Sigmoid colon (tissue), 6 donors: ENCODE measurements at regions not wholly inside any gene's neighbourhood (a gene's known extent, or its start where the extent isn't known, plus 50 kb on each side); places are given as distances from the start of the nearest gene placed in this dataset.

Source experiments
- DNase-seq: peaks from one replicate; pipeline ENCODE4 v3.0.0-alpha.2; 2019
- H3K27ac ChIP-seq, 4 donors: fragments of 200-600 bp; sonication (generic); one replicate each; pipeline ENCODE4 v1.5.1; 2016 to 2019; ENCODE audit warnings: mild to moderate bottlenecking in 1 of 4
- H3K27me3 ChIP-seq, 3 donors: fragments of 200-600 bp; sonication (generic); one replicate each; pipeline ENCODE4 v1.5.1; 2019; ENCODE audit warnings: mild to moderate bottlenecking in 1 of 3
- H3K36me3 ChIP-seq, 4 donors: fragments of 200-600 bp; sonication (generic); one replicate each; pipeline ENCODE4 v1.5.1; 2016 to 2019
- H3K4me1 ChIP-seq, 4 donors: fragments of 200-600 bp; sonication (generic); one replicate each; pipeline ENCODE4 v1.5.1; 2017 to 2019
- H3K4me3 ChIP-seq, 4 donors: fragments of 200-600 bp; sonication (generic); one replicate each; pipeline ENCODE4 v1.5.1; 2017 to 2019; ENCODE audit warnings: mild to moderate bottlenecking in 2 of 4, moderate library complexity in 1 of 4
- H3K9me3 ChIP-seq, 4 donors: fragments of 200-600 bp in 3 of 4; sonication (generic) in 3 of 4; one replicate each; pipeline versions ENCODE4 v1.5.1 to v1.6.1; 2013 to 2019
- EP300 ChIP-seq, 4 donors: sonication (generic); formaldehyde crosslinking; IDR thresholded peaks; one replicate each; pipeline ENCODE4 v1.6.1; 2017; ENCODE audit warnings: antibody characterized with exemption in 4 of 4
- POLR2A ChIP-seq, 2 donors: fragments of 450-650 bp; IDR thresholded peaks; one replicate each; pipeline ENCODE4 v1.6.1; 2016; ENCODE audit warnings: antibody characterized with exemption in 2 of 2, mild to moderate bottlenecking in 2 of 2, moderate library complexity in 2 of 2
- POLR2AphosphoS5 ChIP-seq, 4 donors: sonication (generic); formaldehyde crosslinking; IDR thresholded peaks; one replicate each; pipeline ENCODE4 v1.6.1; 2017; ENCODE audit warnings: antibody characterized with exemption in 4 of 4
- WGBS, 2 donors: extraction: QIAGEN DNeasy Blood & Tissue Kit; methylation state at CpG; one replicate each; pipeline ENCODE4 v1.1.7; 2013; 5-methylcytosine and 5-hydroxymethylcytosine counted together
- intact Hi-C: fragments of 100-400 bp; cut with DNase I; formaldehyde crosslinking; loops from one replicate; pipeline ENCODE4 v1.15.1; 2023
- TF ChIP-seq, protein P1 (sequence below), 4 experiments: fragments of 450-650 bp in 3 of 4; fragments of 200-600 bp in 1 of 4; IDR thresholded peaks; one replicate each; pipeline ENCODE4 v1.5.1; 2016 to 2019; ENCODE audit warnings: antibody characterized with exemption in 4 of 4, mild to moderate bottlenecking in 3 of 4, moderate library complexity in 2 of 4
- donor health status: healthy with polysubstance abuse.
- donor health status: healthy.

DNA sequence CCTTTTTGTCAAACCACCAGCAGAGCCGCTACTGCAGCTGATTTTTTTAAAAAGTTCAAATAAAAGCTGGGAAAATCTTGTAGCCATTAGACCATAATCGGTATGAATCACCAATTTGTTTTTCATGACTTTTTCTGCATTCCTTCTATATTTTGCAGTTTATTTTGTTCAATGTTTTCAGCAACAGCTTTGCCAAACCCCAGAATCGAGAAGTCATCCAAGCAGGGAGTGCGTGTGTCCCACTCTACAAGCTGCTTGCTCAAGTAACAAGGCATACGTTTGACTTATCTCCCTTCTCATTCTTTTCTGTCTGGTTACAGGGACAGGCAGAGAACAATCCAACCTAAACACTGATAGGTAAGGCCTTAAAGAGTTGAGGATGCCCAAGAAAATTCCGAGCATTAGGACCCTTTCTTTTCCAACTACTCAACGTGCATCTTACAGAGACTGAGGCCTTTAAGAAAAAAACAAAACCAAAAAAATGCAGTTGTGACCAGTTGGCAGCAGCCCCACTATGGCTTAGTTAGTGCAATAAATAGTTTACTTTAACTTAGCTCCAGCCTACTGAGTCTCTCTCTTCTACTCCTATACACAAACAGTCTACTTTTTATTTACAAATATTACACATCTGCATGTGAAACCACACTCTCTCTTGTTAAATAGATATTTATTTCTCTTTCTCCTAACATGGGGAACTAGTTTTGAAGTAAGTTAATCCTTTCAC, 134.7 kb upstream of the SLIT3 start:
- no peak for DNase-seq
- Histone ChIP-seq H3K36me3 (no peaks in the 10 kb centered on the region), H3K4me3 (no peak overlapping the region), H3K27ac (no peak overlapping the region), H3K4me1 (peaks cover 0 to 16% (median 3%) of the 10 kb centered on the region in 4 donors), H3K9me3 (no peaks in the 10 kb centered on the region), H3K27me3 (no peaks in the 10 kb centered on the region)
- TF ChIP-seq, protein P1, sequence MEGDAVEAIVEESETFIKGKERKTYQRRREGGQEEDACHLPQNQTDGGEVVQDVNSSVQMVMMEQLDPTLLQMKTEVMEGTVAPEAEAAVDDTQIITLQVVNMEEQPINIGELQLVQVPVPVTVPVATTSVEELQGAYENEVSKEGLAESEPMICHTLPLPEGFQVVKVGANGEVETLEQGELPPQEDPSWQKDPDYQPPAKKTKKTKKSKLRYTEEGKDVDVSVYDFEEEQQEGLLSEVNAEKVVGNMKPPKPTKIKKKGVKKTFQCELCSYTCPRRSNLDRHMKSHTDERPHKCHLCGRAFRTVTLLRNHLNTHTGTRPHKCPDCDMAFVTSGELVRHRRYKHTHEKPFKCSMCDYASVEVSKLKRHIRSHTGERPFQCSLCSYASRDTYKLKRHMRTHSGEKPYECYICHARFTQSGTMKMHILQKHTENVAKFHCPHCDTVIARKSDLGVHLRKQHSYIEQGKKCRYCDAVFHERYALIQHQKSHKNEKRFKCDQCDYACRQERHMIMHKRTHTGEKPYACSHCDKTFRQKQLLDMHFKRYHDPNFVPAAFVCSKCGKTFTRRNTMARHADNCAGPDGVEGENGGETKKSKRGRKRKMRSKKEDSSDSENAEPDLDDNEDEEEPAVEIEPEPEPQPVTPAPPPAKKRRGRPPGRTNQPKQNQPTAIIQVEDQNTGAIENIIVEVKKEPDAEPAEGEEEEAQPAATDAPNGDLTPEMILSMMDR (IDR thresholded peaks at IDR 0.05): no peak
- TF ChIP-seq EP300 (IDR thresholded peaks at IDR 0.05): no peak
- TF ChIP-seq POLR2A (IDR thresholded peaks at IDR 0.05): no peak
- TF ChIP-seq POLR2AphosphoS5 (IDR thresholded peaks at IDR 0.05): no peak
- WGBS, 2 donors: 60 to 61% methylated on average over 7 of the region's 7 CpGs
- intact Hi-C loops: no loop called here

DNA sequence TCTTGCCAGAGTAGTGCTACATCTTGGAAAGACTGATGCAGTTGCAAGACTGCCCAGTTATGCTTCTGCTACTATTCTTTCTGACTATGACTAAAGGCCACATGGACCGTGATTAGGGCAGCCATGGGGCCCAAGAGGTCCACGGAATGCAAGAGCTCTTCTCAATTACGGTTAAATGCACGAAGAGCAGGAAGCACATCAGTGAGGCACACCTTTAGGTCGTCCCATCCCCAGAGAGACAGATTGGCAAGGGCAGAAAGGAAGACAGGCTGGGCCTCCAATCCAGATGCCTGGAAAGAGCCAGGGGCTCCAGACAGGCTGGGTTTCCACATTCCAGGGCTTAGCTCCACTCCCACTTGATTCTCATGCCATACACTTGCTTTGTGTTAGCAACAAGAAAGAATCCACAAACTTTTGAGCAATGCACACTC, 132.3 kb upstream of the SLIT3 start:
- H3K4me1 ChIP-seq: peaks cover 0 to 11% (median 0%) of the 10 kb centered on the region in 4 donors
- H3K36me3 ChIP-seq: no peaks in the 10 kb centered on the region
- TF ChIP-seq POLR2A (IDR thresholded peaks at IDR 0.05) (no peak), POLR2AphosphoS5 (IDR thresholded peaks at IDR 0.05) (no peak)
- H3K27me3 ChIP-seq: no peaks in the 10 kb centered on the region
- H3K4me3 ChIP-seq: no peak overlapping the region
- intact Hi-C loops: no loop called here
- peaks cover 0 to 4% (median 0%) of the 10 kb centered on the region in 4 donors for H3K9me3 ChIP-seq
- H3K27ac ChIP-seq: no peak overlapping the region
- DNase-seq: no peak
- WGBS, 2 donors: 54 to 71% methylated on average over 5 of the region's 5 CpGs

DNA sequence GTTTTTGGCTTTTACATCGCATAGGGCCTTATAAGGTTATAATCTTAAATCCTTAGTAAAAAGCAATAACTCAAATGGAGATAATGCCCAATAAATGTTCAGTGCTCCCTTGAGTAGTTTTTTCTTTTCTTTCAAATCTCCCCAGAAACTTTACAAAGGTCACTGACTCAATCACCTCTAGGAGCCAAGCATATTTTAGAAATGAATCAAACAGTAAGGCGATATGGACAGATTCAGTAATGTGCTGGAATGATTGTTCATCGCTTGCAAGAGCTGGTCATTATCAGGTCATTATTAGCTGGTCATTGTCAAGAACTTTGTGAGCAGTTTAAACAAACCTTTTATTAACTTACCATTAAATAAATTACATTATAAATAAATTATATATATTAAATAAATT, 130.4 kb upstream of the SLIT3 start:
- H3K9me3 ChIP-seq: peaks cover 0 to 4% (median 0%) of the 10 kb centered on the region in 4 donors
- no peaks in the 10 kb centered on the region for H3K36me3 ChIP-seq
- no peak for TF ChIP-seq POLR2A (IDR thresholded peaks at IDR 0.05)
- no peak for TF ChIP-seq EP300 (IDR thresholded peaks at IDR 0.05)
- TF ChIP-seq POLR2AphosphoS5 (IDR thresholded peaks at IDR 0.05): no peak
- TF ChIP-seq, protein P1 (IDR thresholded peaks at IDR 0.05): no peak
- H3K4me3 ChIP-seq: no peak overlapping the region
- H3K27ac ChIP-seq: no peak overlapping the region
- H3K27me3 ChIP-seq: no peaks in the 10 kb centered on the region
- H3K4me1 ChIP-seq: peaks cover 0 to 11% (median 0%) of the 10 kb centered on the region in 4 donors
- 77 to 94% methylated on average over 3 of the region's 3 CpGs for WGBS, 2 donors
- DNase-seq: no peak
- intact Hi-C loops: no loop called here

DNA sequence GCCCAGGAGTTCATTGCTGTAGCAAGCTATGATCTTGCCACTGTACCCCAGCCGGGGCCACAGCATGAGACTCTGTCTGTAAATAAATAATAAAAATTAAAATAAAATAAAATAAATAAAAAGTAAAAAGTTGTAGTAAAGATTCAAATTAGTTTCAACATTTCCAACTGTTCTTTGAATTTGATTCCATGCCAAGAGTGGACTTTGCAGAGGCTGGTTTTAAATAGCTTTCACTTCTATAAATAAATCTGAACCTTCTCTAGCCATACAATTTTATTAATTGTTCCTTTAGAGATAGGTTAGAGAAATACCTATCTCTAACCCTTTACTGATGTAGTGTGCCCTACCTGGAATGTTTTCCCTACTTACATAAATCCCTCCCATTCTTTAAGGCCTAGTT, 129.7 kb upstream of the SLIT3 start:
- no peak for DNase-seq
- Histone ChIP-seq H3K4me1 (peaks cover 0 to 7% (median 0%) of the 10 kb centered on the region in 4 donors), H3K9me3 (peaks cover 0 to 4% (median 0%) of the 10 kb centered on the region in 4 donors), H3K4me3 (no peak overlapping the region), H3K36me3 (no peaks in the 10 kb centered on the region), H3K27ac (no peak overlapping the region), H3K27me3 (no peaks in the 10 kb centered on the region)
- TF ChIP-seq POLR2AphosphoS5 (IDR thresholded peaks at IDR 0.05) (no peak), POLR2A (IDR thresholded peaks at IDR 0.05) (no peak), EP300 (IDR thresholded peaks at IDR 0.05) (no peak)
- TF ChIP-seq, protein P1 (IDR thresholded peaks at IDR 0.05): no peak
- intact Hi-C loops: no loop called here
- 73 to 84% methylated on average over 1 of the region's 1 CpG for WGBS, 2 donors

DNA sequence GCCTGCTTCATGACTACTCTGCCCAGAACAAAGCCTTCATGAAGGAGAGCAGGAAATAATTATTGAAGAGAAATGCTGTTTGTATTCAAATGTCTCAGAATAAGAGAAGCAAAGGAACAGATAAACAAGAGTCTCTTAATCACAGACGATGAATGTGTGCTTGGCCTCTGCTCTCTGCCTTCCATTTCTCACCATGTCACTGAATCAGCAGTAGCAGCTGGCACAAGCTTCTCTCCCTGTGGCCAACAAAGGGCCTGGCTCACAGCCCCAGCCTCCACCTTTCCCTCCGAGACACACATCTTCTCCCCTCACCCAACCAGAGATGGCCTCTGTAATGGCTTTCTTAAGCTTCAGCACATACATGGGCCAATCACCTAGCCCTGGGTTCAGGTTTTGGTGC, 128.1 kb upstream of the SLIT3 start:
- H3K27me3 ChIP-seq: no peaks in the 10 kb centered on the region
- H3K36me3 ChIP-seq: no peaks in the 10 kb centered on the region
- peaks cover 0 to 20% (median 2%) of the 10 kb centered on the region in 4 donors for H3K4me1 ChIP-seq
- H3K4me3 ChIP-seq: no peak overlapping the region
- 69 to 74% methylated on average over 2 of the region's 2 CpGs for WGBS, 2 donors
- H3K9me3 ChIP-seq: peaks cover 0 to 4% (median 0%) of the 10 kb centered on the region in 4 donors
- H3K27ac ChIP-seq: no peak overlapping the region
- TF ChIP-seq, protein P1 (IDR thresholded peaks at IDR 0.05): no peak
- TF ChIP-seq POLR2A (IDR thresholded peaks at IDR 0.05) (no peak), EP300 (IDR thresholded peaks at IDR 0.05) (no peak), POLR2AphosphoS5 (IDR thresholded peaks at IDR 0.05) (no peak)
- DNase-seq: no peak
- intact Hi-C loops: no loop called here
